GM12864 (cell line): ENCODE measurements at regions not wholly inside any gene's neighbourhood (a gene's known extent, or its start where the extent isn't known, plus 50 kb on each side); places are given as distances from the start of the nearest gene placed in this dataset.
"Not testable (repeated sequence)": the region's sequence is repeated elsewhere in the genome, so short reads cannot be mapped to it uniquely, and the experiment has no call there.

ENCODE experiments used
- DNase-seq: peaks from one replicate; pipeline ENCODE4 v3.0.0-alpha.2; 2011; ENCODE audit warnings: low read depth
- H3K4me3 ChIP-seq: 2 replicates; pipeline ENCODE4 v1.5.1; 2011; ENCODE audit warnings: mild to moderate bottlenecking, low read depth, low read length, control low read depth
- TF ChIP-seq, protein P1 (sequence below): IDR thresholded peaks from 2 replicates; pipeline ENCODE4 v1.5.1; 2011; ENCODE audit warnings: low read depth, mild to moderate bottlenecking, moderate library complexity, low read length, control low read depth, inconsistent platforms; ENCODE audit errors: missing control alignments

DNA sequence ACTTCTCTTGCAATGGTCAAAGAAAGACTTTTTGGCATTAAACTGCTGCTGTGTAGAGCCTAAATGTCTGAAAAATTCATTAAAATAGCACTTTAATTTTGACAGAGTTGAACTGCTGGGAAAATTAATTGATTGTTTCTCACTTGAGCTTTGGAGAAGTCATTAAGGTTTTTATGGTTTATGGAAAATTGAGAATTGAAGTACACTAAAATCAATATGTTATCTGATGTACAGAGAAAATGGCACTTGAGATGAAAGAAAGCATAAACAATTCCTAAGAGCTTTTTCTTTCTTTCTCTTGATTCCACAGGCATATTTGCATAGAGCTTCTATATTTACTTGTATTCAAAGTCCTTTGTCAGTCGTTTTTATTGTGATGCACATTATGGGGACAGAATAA is 188.5 kb upstream of the CAND1 start:
- no peak for DNase-seq
- no peak overlapping the region for H3K4me3 ChIP-seq
- TF ChIP-seq, protein P1, sequence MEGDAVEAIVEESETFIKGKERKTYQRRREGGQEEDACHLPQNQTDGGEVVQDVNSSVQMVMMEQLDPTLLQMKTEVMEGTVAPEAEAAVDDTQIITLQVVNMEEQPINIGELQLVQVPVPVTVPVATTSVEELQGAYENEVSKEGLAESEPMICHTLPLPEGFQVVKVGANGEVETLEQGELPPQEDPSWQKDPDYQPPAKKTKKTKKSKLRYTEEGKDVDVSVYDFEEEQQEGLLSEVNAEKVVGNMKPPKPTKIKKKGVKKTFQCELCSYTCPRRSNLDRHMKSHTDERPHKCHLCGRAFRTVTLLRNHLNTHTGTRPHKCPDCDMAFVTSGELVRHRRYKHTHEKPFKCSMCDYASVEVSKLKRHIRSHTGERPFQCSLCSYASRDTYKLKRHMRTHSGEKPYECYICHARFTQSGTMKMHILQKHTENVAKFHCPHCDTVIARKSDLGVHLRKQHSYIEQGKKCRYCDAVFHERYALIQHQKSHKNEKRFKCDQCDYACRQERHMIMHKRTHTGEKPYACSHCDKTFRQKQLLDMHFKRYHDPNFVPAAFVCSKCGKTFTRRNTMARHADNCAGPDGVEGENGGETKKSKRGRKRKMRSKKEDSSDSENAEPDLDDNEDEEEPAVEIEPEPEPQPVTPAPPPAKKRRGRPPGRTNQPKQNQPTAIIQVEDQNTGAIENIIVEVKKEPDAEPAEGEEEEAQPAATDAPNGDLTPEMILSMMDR: no peak

DNA sequence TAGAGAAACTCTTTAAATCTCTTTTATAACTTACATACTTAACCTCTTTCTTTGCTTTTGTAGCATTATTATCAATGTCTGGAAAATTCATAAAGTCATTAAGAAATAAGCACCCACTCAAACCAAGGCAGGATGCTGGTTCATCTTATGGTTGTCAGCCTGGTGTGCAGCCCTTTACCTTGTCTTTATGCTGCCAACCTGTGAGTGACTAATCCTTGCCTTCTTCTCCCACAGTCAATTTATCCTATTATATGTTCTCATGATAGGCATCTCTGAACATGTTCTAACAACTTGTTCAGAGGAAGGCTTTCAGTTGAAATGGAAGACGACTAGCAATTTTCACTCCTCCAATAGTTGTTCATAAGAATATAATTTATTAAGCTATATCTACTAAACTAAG is 186.9 kb upstream of the CAND1 start:
- TF ChIP-seq, protein P1: no peak
- DNase-seq: no peak
- no peak overlapping the region for H3K4me3 ChIP-seq

DNA sequence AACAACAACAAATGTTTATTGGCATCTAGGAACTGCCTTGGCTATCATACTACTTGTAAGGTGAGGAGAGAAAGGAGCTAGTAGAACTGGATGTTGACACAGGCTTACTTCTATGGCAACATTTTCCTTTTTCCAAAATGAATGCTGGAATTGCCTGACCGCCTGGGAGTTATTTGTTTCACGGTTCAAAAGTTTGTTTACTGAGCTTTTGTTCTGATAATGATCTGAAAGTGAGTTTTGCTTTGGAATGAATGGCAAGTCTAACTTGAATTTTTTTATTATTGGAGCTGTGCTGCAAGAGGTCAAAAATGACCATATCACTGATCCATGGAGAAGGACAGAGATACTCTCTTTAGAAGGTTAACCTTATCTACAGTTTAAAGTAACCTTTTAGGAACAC is 183.5 kb upstream of the CAND1 start:
- no peak for DNase-seq
- no peak overlapping the region for H3K4me3 ChIP-seq
- TF ChIP-seq, protein P1: no peak

DNA sequence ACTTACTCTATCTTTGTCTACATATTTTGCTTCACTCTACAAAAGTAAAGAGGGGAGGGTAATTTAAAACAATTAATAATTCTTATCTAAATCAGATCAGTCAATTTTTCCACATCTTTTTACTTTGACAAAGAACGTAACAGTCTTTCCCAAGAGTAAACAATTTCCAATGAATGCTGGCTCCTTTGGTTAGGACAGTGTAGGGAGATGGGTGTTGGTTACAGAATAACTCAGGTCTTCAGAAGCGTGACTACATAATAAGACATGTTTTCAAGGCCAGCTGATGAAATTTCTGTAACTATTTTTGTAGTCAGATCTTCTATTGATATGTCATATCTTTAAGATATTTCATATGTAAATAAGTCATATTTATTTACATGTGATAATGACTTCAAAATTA is 183.0 kb upstream of the CAND1 start:
- no peak for DNase-seq
- no peak overlapping the region for H3K4me3 ChIP-seq
- TF ChIP-seq, protein P1: no peak

DNA sequence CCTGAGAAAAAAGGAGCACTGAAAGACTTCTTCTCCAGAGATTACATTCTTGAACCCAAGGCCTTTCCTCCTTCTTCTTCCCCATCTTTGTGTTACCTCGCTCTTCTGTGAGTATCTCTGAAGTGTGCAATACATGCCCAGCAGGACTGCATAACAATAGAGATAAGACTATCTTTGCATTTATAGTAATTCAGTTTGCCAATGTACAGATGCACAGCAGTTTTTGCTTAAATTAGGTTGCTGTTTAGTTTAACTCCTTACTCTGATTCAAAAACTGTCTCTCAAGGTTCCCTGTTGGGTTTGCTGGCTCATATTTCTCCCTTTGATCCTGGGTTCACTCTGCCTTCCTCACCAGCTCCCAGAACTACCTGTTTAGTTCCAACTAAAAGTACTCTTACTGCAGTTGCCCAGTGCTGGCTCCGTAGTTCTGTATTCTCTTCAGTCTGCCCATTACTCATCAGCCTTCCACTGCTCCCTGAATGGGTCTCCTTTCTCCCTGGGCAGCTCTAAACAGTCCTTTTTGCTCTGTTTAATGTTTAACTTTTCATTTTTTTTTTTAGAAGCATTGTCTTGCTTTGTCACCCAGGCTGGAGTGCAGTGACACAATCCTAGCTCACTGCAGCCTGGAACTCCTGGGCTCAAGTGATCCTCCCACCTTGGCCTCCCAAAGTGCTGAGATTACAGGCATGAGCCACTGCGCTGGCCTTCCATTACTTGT is 180.6 kb upstream of the CAND1 start:
- no peak overlapping the region for H3K4me3 ChIP-seq
- TF ChIP-seq, protein P1: no peak
- DNase-seq: no peak

DNA sequence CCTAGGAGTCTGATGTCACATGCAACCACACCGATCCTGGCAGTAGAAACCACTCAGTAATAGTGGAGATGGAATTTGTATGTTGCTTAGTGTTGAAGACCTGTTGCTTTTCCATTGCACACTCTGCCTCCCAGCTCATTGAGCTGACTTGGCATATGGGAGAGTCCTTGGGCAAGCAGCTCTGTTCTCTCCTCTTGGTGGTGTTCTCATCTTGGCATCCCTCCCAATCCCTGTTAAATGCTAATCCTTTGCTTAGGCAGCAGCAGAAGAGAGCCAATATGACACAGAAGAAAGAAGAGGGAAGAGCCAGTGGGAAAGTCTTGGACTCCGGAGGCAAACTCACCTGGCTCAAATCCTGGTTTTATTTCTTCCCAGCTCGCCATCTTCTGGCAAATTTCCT is 178.0 kb upstream of the CAND1 start:
- DNase-seq: no peak
- TF ChIP-seq, protein P1: no peak
- H3K4me3 ChIP-seq: no peak overlapping the region

DNA sequence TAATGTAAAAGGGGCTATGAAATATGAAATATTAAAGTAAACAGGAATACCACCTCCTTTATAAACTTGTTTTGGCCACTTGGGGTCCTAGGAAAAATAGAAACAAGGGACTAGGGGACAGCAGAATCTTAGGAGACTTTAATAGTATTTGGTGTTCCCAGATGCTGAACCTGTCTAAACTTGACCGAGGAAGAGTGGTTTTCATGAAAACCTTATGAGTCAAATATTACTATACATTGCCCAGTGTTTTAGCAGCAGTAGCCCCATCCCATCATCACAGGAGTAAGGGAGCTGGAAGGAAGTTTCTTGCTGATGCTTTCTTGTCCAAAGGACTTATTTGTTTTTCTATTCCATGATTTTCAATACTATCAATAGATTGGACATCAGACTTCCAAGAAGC is 177.5 kb upstream of the CAND1 start:
- DNase-seq: no peak
- TF ChIP-seq, protein P1: no peak
- H3K4me3 ChIP-seq: no peak overlapping the region

DNA sequence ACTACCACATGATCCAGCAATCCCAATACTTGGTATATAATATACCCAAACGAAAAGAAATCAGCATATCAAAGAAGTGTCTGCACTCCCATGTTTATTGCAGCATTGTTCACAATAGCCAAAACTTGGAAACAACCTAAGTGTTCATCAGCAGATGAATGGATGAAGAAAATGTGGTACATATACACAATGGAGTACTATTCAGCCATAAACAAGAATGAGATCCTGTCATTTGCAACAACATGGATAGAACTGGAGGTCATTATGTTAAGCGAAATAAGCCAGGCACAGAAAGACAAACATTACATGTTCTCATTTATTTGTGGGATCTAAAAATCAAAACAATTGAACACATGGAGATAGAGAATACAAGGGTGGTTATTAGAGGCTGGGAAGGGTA is 176.2 kb upstream of the CAND1 start:
- H3K4me3 ChIP-seq, DNase-seq: not testable (repeated sequence)
